ENCODE measurements at regions not wholly inside any gene's neighbourhood (a gene's known extent, or its start where the extent isn't known, plus 50 kb on each side); places are given as distances from the start of the nearest gene placed in this dataset.

DNA sequence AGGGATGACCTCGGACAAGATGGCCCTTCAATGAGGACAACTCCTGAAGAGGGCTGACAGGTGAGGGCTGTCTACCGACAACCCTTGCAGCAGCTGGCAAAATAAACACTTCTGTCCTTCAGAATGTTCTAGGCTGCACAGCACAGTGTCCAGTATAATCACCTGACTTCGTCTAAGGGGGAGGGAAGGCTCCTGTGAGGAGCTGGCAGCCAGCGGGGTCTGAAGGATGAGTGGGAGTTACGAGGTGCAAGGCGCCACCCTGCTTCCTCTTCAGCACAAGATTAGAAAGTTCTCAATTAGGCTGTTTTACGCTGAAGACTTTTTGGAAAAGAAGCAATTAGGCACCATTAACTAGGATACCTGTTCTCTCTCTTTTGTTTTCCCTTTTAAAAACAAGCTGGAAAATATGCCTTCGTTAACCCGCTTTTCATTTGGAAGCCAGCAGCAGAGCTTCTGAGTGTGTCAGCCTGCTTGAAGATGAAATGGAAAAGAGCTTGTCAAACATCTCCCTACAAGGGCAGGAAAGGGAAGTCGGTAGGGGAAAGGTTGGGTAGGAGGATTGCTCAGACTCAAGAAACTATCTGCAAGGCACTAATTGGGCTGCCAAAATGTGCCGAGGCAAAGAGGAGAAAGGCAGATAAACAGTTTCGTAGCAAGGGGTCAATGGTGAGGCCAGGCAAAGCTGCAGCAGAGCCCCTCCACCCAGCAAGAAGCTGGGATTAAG, 592.2 kb upstream of the CADM1 start:
- DNase-seq: no peak

DNA sequence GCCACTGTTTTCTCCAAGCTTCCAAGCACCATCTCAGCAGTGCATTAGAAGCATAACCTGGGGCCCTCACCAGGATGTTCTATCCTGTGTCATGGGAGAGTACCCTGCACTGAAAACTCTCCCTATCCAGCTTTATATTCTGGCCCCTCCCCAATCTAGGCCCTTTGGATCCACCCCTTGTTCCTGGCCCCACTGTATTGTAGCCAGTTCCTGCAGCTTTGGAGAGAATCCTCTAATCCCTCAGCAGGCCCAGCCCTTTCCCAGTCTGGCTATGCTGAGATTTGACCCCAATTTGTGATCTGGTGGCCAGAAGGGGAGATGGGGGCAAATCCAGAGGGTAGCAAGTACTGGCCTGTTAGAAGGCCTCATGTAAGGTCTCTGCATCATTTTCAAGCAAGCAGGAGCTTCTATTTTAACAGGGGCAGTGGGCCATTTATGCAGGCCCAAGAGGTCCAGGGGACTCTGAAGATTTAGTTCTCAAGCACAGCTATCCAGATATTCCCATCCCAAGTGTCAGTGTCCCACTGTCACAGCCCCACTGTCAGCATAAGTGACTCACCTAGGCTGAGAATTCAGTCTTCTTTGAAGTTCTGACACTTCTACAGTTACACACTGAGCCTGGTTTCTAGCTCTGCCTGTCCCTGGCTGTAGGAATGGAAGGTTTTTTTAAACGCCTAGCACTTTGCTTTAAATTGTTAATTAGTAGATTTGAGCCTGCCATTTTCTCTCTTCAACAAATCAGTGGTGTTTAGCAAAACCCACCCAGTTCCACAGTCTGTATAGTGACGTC, 589.5 kb upstream of the CADM1 start:
- DNase-seq: no peak

DNA sequence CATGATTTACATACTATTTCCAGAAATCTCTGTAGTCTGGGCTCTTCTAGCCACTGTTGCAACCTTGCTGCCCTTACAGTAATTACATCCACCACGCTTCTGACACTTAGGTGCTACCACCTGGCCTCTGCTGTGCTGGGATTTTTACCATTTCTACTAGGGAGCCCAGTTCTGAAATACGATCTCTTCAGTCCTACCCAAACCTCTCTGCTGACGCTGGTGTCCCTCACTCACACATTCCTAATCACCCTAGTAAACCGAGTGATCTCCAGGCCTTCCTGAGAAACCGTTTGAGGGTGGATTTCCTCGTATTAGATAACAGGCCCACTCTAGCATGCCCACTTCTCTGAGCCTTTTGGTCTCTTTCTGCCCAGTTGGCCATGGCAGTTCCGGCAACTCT, 588.9 kb upstream of the CADM1 start:
- no peak for DNase-seq

DNA sequence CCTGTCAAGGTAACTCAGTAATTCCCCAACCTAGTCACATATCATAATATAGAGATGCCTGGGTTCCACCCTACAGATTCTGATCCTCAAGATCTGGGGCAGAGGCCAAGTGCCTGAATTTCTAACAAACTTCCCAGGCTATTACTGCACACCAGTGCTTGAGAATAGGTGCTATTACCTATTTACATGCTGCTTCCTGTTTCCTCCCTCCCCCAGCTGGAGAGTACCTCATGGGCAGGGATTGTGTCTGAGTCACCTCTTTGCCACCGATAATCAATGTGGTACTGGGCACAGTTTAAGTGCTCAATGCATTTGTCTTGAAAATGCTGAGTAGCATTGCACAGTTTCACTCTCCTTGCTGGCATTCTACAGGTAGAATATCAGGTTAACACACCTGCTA, 582.2 kb upstream of the CADM1 start:
- DNase-seq: no peak

DNA sequence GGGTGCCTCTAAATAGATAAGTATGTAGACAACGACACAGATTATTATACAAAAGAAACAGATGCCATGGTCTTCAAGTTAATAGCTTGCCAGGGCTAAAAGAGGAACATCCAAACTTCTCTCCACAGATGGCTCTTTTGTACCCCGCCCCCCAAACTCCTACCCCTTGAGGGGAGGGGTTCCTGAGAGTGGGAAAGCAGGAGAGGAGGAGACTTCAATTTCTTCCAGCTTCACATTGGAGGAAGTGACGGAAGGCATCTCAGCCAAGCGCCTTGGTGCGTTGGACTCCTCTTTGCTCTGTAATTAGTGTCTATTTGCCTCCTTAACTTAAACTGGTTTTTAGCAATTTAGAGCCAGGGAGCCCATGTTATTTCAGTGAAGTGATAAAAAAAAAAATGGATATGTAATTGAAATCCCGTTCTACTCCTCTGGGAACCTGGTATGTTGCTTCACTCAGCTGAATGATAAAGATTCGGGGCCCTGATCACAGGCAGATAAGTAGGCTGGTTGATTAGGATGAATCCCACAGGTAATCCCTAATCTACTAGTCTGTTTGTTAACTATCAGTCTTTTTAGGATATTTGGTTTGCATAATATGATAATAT, 580.9 kb upstream of the CADM1 start:
- DNase-seq: no peak

DNA sequence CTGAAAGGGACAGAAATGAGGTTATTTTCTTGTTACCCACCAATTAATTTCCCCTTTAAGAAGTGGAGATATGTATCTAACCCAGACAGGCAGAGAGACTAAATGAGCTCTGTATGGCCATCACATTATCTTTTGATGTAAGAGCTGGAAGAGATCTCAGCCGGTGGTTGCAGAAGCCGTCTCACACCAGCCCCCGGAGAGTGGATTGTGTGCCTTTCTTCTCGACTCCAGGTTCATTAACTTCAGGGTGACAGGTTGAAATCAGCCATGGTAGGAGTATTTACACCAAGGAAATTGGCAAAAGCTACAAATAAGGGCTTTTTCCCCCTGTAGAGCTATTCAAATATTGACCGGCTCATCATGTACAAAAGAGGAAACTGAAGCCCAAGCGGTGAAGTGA, 580.3 kb upstream of the CADM1 start:
- no peak for DNase-seq

DNA sequence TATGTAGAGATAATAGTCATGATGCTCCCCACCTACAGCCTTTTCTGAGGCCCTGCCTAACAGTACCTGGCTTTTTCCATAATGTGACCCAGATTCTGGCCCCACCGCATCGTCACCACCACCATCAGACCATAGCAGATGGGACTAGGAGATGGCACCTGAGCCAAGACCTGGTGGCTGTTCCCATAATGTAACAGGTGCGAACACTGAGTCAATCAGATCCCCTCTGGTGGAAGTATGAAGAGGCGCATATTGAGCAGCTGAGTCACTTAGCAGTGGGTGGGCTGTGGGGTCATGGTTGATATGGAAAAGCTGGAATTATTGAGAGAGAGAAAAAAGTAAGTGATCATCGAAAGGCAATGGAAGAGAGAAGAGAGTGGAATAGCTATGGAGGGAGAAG, 578.0 kb upstream of the CADM1 start:
- DNase-seq: no peak

DNA sequence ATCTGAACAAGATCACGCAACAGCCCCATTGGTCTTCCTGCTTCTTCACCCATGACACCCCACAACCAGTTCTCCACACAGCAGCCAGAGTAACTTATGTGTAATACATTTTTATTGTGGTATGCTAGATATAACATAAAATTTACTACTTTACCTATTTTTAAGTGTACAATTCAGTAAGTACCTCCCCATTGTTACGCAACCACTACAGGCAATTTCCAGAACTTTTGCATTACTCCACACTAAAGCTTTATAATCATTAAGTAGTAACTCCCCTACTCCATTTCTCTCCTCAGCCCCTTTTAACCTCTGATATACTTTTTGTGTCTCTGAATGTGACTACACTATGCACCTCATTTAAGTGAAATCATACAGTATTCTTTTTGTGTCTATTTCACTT, 575.4 kb upstream of the CADM1 start:
- DNase-seq: no peak

DNA sequence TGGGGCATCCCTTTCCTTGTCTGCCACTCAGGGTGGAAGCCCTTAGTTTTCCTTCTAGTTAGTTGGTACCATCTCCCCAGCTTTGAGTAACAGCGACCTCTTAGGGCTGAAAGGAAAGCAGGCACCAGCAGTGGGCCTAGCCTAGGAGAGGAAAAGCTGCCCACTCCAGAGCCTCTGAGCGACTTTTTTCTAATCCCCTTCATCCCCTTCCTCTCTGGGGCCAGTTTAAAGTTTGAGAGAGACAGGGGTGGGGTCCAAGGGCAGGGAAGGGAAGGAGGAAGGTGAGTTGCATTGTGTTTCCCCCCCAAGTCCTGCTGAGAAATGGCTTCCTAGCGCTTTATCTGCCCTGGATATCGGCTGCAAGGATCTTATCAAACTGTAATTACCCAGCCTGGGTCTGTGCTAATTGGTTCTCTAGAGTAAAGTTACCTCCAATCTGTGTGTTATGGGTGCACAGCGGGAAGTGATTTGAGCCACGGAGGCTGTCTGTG, 573.9 kb upstream of the CADM1 start:
- DNase-seq: no peak

DNA sequence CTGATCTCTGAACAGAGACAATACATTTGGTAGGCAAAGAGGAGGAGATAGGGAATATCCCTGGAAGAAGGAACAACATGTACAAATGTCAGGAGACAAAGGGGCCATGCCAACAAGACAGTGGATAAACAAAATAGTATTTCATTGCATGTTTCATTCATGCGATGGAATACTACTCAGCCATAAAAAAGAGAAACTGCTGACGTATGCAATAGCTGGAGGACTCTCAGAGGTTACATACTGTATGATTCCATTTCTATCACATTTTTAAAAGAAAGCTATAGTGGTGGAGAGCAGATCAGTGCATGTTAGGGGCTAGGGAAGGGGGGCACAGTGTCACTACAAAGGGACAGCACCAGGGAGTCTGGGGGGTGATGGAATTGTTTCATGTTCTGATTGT, 572.9 kb upstream of the CADM1 start:
- DNase-seq: no peak

DNA sequence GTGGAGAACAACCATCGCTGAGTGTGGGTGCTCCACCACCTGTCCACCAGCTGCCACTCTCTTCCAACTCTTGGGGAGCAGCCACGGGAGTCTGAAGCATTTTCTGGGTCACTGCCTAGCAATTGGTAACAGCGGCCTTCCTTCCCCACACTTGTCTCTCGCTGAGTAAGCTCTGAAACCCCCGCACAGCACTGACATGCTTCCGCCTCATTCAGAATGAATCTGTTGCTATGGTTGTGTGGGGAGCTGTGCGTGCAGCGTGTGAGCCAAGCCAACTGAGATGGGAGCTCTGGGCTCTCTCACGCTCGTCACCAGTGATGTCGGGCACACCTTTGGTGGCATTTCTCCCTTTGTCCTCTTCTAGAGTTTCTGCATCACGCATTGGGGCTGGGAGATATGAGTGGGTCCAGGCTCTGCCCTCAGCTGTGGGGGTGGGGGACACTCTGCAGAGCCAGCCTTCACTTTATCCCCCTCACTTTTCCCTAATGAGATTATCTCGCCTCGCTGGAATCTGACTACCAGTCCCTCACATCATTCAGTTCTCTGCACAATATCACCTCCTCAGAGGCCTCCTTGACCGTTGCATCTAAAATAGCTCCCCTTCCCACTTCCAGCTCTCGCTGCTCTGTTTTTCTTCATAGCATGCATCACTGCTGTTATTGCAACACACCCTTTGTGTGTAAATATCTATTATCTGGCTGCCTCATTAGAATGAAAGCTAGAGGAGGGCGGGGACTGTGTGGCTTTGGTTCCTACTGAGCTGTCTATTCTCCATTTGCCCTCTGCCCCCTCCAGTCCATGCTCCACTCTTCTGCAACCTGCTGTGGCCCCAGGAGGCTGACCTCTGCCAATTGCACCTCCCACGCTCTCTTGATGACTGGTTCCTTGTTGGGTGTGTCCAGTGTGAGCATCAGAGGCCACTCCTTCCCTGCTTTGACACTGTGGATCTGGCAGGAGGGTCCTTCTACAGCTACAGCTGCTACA, 569.9 kb upstream of the CADM1 start:
- no peak for DNase-seq

DNA sequence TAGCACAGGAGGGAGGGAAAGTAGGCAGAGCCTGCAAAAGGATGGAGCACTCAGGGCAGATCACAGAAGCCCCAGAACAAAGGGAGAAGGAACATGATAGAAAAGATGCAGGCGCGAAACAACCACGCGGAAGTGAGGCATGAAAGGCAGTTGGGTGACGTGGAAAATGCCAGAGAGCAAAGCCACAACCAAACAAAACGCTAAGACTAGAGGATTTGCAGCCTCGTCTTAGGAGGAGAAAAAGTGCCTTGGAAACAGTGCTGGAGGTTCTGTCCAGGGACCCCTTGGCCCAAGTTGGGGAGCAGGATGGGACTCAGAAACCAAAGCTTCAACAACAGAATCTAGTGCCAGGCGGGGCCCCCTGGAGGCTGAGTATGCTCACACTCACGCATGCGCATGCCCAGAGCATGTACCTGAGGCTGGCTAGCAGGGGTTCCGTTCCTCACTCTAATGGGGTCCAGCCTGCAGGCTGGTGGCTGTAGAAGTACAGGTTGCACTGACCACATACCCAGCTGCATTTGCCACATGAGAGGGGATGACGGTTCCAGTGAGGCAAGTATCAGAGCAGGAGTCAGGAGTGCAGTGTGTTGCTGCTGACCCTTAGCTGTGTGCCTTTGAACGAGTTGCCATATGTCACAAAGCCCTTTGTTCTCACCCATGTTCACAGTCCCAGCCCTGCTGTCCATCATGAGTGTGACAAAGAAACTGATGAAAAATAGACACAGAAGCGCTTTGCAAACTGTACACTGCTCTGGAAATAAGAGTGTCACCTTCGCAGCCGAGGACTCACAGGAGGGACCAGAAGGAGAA, 568.6 kb upstream of the CADM1 start:
- no peak for DNase-seq

DNA sequence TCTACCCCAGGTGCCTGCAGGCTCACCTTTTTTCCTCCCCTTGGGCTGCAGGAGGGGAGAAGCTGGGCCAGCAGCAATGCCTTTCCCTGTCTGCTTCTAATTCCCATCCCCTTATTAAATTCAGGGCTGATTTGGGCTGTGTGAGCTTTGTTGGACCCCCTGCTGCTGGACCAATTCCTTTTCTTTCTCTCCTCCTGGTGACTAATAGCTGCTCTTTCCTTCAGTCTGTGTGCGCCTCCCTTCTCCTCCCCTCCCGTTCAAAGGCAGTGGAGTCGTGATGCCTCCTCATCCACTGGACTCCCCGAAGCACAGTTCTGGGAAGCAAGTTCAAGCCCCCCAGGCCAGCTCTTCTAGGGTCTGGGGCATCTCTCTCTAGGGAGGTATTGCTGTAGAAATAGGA, 567.9 kb upstream of the CADM1 start:
- DNase-seq: no peak

DNA sequence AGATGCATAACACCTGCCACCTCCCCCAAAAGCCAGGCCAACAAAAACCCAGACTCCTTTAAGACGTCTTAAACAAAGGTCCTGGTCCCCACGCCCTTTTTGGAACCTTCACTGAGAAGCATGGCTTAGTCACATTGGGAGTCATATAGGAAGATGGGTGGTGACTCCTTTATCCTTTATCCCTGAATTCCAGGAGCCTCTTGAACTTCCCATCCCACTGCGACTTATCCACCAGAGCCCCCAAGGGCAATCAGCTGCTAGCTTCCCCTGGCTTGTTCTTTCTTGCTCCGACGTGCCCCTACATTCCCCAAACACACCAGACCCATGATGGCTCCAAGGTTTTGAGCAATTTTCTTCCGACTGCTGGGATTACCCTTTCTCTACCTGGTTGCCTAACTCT, 567.0 kb upstream of the CADM1 start:
- DNase-seq: no peak

DNA sequence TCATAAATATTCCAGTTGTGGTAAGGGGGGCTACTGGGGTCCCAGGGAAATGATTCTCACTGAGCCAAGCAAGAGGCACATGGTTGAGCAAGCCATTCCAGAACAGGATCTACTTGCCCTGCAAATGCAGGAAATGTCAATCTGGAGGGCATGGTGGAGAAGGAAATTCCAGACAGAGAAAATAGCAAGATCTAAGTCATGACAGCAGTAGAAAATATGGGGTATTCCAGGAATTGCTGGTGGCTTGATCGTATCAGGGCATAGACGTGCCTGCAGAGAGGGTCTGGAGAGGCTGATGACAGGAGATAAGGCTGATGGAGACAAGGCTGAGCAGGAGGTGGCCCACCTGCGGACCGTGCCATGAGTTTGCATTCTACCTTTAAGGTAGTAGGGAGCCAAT, 566.3 kb upstream of the CADM1 start:
- DNase-seq: no peak

DNA sequence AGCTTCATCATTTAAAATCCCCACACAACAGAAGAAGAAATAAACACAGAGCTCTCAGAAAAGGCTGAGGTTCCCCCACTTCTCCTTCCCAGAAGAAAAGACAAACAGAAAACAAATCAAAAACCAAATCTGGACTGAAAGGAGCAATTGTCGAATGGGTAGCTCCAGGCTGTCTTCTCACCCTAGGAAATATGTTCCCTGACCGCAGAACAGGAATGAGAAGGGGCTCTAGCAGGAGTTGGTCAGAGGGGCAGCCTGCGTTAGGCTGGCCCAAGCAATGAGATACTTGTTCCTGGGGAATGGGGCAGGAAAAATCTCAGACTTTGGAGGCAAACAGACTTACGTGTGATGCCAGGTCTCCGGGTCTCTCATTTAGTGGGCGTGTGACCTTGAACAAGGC, 562.6 kb upstream of the CADM1 start:
- DNase-seq: no peak

DNA sequence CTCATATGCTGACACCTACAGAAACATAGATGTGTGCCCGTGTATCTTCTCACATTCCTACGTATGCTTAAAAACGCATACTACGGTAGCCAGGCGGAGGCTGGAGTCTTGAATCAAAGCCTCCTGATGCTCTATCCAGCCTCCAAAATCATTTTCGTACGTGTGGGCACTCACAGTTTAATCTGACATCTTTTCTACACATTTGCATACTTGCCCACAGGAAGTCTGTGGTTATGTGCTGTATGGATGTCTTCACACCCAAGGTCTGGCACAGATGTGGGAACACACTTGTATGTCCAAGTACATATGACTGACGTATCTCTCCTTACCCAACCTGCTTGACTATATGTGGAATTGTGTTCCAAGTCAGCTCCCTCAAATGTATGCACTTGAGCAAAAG, 561.8 kb upstream of the CADM1 start:
- no peak for DNase-seq

DNA sequence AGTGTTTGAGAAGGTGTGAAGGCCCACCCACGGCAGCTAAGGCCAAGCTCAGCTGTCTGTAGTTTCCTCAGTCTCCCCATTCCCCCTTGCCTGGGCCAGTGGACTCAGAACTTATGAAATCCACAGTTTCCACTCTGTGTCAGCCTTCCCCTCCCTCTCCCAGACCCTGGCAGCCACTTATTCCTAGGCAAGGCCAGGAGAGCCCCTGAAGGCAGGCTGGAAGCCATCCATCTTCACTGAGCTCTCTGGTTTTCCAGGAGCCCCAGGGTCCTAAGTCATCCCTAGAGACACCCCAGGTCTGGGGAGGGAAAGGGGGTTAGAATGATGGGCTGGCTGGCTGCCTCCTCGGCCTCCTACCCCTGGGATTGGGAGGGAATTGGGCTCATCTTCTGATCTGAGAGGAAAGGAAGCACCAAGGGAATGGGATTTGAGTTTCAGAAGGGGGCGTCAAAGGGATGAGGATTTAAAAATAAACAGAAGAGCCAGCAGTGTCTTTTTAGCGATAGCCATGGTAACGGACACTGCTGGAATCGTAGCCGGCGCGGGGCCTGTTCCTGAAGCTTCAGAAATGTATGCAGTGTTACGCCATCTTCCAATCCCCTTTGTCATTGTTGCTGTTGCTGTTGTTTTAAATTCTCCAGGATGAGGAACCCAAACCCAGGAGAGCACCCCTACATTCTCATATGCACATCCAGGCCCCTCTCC, 561.1 kb upstream of the CADM1 start:
- no peak for DNase-seq

DNA sequence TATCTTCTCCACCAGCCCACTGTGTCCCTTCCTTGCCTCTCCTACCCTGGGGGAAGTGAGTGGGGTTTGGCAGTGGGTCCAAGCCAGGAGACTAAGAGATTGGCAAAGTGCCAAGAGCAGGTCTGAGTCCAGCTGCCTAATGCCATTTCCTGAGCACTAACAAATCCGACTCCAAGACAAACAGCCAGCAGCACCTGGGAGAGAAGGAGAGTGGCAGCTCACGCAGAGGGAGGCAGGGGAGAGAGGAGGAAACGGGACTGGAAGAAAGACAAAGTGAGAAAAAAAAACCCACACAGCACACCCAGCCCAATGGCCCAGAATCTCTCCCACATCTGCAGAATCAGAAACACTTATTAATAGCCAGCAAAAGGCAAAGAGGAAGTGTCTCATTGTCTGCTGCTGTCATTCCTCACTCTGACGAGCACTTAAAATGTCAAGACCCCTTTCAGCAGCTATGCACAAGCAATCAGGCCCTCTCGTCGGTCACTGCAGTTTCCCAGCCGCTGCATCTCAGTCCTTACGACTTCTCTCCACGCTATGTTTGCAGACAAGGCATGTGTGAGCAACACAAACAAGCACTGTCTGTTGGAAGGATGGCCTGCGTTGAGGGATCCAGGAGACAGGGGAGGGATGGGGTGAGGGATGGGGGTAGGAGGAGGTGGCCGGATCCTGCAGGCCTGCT, 558.4 kb upstream of the CADM1 start:
- DNase-seq: no peak

DNA sequence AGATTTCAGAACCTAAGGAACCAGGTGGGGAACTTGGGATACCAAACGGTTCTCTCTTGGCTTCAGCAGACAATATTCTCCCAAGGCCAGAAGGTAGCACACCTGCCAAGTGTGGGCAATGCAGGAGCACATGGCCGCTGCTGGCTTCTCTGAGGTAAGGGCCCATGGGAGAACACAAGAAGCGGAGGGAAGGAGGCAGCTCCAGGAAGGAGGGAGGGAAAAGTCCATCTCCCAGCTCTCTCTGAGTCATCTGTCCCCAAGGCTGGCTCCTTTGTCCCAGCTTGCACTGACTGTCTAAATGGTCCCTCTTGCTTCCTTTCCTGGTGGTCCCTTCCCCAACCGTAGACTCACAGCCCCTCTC, 557.9 kb upstream of the CADM1 start:
- no peak for DNase-seq

DNA sequence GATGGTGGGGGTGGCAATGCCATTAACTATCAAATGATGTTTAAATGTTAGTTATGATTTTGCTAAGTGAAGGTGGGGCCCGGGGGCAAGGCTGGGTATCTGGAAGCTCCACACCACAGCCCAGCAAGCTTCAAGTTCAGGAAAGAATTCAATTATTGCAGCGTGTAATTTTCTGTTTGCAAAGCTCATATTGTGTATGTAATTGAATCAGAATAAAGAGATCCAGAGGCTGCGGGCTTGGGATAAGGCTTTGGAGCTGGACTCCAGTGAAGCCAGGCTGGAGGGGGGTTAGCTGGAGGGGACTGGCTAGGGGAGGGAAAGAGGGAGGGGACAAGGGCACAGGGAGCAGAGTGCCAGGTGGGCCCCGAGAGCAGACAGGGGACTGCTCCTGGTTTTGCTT, 557.1 kb upstream of the CADM1 start:
- DNase-seq: no peak

Data from activated T-cell treated with anti-CD3 and anti-CD28 coated beads for 4 hours (primary cell).